LNCaP clone FGC (cell line): ENCODE measurements at regions not wholly inside any gene's neighbourhood (a gene's known extent, or its start where the extent isn't known, plus 50 kb on each side); places are given as distances from the start of the nearest gene placed in this dataset.

Experiments
- DNase-seq: peaks from one replicate; pipeline ENCODE4 v3.0.0-alpha.2; 2011; ENCODE audit warnings: low read depth
- H3K4me3 ChIP-seq: 2 replicates; pipeline ENCODE4 v1.5.1; 2011; ENCODE audit warnings: mild to moderate bottlenecking, low read depth, low read length, control low read depth
- TF ChIP-seq, protein P1 (sequence below): IDR thresholded peaks from 2 replicates; pipeline ENCODE4 v1.5.1; 2012; ENCODE audit warnings: mild to moderate bottlenecking; ENCODE audit not compliant: control insufficient read depth, insufficient read depth; ENCODE audit errors: extremely low read depth

DNA sequence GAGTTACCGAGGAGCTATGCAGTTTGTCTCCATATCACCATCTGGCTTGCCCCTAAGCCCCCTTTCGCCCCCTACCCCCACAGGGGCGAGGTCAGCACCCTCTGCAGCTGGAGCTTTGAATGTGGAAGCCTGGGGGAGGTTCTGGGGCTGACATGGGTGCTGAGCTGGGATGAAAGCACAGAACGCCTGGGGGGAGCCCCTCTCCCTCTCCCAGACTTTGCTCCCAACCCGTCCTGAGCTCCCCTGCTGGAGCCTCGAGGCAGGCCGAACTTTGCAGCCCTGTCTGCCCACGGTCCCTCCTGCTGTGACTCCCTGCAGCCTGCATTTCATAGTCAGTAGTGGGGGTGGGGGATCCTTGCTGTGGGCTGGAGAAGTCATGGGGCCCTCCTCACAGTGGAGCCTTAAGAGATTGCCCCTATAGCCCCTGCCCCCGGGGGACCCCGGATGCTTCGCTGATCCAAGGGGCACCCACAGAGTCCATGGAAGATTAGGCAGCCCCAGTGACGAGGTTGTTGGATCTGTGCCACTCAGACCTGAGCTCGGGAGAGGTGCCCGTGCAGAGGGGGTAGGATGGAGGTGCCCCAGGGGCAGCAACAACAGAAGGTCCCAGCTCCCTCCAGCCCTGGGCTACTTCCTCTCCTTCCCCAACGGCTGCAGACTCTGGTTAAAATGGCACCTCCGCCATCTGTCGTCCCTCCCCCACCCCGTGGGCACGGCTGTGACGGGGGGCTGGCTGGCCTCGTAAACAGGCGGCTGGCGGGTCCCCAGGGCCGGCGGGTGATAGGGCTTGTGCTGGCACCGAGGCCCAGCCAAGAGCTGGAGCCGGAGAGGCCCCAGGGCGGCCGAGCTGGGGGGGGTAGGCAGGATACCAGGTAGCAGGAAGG, 162.0 kb downstream of the C9orf50 start:
- DNase-seq: no peak
- H3K4me3 ChIP-seq: no peak overlapping the region
- TF ChIP-seq, protein P1, sequence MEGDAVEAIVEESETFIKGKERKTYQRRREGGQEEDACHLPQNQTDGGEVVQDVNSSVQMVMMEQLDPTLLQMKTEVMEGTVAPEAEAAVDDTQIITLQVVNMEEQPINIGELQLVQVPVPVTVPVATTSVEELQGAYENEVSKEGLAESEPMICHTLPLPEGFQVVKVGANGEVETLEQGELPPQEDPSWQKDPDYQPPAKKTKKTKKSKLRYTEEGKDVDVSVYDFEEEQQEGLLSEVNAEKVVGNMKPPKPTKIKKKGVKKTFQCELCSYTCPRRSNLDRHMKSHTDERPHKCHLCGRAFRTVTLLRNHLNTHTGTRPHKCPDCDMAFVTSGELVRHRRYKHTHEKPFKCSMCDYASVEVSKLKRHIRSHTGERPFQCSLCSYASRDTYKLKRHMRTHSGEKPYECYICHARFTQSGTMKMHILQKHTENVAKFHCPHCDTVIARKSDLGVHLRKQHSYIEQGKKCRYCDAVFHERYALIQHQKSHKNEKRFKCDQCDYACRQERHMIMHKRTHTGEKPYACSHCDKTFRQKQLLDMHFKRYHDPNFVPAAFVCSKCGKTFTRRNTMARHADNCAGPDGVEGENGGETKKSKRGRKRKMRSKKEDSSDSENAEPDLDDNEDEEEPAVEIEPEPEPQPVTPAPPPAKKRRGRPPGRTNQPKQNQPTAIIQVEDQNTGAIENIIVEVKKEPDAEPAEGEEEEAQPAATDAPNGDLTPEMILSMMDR: no peak

DNA sequence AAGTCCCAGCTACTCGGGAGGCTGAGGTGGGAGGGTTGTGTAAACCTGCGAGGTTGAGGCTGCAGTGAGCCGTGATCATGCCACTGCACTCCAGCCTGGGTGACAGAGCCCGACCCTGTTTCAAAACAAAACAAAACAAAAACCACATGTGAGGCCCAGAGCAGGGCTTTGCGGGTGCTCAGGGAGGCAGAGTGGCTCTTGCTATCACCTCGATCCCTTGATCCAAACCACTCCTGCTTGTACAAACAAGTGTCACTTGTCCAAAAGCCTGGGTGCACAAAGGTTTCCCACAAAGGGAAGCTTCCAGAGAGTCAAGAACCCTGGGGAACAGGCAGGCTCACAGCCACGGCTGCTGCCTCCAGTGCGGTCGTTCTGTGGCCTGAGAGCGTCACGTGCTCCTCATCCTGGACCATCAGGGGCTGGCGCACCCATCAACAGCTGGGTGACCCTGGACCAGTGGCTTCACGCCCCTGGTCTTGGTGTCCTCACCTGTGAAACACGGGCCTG, 162.7 kb downstream of the C9orf50 start:
- no peak for DNase-seq
- TF ChIP-seq, protein P1: no peak
- H3K4me3 ChIP-seq: no peak overlapping the region

DNA sequence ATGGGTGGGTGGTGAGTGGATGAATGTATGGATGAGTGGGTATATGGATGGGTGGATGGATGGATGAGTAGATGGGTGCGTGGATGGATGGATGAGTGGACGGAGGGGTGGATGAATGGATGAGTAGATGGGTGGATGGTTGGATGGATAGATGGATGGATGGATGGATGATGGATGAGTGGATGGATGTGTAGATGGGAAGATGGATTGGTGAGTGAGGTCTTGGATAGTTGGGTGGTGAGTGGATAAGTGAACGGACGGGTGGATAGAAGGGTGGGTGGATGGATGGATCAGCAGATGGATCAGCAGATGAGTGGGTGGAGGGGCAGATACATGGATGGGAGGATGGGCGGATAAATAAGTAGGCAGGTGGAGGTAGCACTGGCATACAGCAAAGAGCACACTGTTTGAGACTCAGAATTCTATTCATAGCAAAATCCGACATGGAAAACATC, 163.5 kb downstream of the C9orf50 start:
- TF ChIP-seq, protein P1: no peak
- no peak overlapping the region for H3K4me3 ChIP-seq
- DNase-seq: no peak

DNA sequence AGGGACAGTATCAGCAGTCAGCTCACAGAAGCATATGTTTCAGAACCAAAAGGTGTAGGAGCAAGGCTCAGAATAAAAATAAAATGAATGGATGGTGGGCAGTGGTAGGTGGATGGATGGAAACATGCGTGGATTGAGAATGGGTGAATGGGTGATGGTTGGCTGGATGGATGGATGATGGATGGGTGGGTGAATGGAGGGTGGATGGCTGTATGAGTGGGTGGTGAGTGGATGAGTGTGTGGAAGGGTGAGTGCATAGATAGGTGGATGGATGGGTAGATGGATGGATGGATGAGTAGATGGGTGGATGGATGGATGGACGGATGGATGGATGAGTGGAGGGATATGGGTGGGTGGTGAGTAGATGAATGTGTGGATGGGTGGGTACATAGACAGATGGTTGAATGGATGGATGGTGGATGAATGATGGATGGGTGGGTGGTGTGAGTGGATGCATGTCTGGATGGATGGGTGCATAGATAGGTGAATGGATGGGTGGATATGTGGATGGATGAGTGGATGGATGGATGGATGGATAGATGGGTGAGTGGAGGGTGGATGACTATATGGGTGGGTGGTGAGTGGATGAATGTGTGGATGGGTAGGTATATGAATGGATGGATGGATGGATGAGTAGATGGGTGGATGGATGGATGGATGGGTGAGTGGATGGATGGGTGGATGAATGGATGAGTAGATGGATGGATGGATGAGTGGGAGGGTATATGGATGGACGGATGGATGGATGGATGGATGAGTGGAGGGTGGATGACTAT, 164.2 kb downstream of the C9orf50 start:
- DNase-seq: no peak
- no peak overlapping the region for H3K4me3 ChIP-seq
- TF ChIP-seq, protein P1: no peak

DNA sequence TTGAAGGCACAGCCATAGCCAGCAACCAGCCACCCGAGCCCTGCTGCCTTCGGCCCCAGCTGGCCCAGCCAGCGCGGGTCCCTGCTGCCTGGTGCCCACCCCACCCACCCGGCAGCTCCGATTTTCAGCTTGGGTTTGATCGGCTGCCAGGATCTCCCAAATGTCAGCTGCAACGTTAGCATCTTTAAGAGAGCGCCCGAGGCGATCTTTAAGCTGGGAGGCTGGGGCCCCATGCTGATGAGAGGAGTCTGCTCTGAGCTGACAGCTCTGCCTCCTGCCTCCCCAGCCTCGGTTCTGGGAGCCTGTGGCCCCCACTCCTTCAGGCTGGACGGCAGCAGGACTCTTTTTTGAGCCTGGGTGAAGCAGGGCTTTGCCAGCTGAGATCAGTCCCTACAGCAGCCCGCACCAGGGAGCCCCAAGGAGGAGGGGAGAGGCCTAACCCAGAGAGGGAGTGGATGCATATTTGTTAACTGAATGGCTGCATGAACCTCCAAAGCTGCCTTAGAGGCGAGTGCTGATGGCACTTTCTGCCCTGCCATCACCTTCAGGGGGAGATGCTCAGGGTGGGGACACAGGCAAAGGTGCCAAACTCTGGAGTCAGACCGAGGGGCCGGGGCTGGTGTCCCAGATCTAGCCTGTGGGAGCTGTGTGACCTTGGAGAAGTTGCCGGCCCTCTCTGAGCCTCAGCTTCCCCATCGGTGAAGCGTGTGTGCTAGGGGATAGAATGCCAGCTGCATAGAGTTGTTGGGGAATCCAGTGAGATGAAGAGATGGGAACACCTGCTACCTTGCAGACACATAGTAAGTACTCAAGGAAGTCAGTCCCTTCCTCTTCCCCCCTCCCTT, 165.5 kb downstream of the C9orf50 start:
- TF ChIP-seq, protein P1: no peak
- no peak overlapping the region for H3K4me3 ChIP-seq
- no peak for DNase-seq

DNA sequence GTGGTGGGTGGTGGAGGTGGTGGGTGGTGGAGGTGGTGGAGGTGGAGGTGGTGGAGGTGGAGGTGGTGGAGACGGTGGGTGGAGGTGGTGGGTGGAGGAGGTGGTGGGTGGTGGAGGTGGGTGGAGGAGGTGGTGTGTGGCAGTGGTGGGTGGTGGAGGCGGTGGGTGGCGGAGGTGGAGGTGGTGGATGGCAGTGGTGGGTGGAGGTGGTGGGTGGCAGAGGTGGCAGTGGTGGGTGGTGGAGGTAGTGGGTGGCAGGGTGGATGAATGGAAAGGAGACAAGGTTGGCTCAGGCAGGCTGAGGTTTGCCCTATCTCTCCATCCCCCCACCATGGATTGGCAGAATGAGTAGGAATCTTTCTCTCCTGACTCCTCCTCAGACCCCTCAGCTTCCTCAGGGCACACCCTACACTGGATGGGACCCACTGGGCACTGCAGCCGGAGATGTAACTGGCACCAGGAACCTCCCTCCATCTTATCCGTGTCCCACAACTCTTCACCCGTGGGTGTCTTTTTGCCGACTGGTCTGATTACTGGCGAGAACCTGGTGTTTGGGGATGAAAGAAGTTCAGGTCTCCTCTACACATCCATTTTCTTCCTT, 166.3 kb downstream of the C9orf50 start:
- TF ChIP-seq, protein P1: no peak
- DNase-seq: no peak
- no peak overlapping the region for H3K4me3 ChIP-seq
